DOHH2 (cell line): ENCODE measurements at regions not wholly inside any gene's neighbourhood (a gene's known extent, or its start where the extent isn't known, plus 50 kb on each side); places are given as distances from the start of the nearest gene placed in this dataset.
A peak's percentile ranks its signal among the peaks of the same experiment; 100 is the strongest.

Experiments used
- CTCF ChIP-seq: fragments of 200-600 bp; sonication (generic); IDR thresholded peaks from one replicate; pipeline ENCODE4 v1.5.1; 2014; ENCODE audit warnings: antibody characterized with exemption, mild to moderate bottlenecking, low read depth, low read length; ENCODE audit not compliant: poor library complexity, severe bottlenecking
- EZH2phosphoT487 ChIP-seq: fragments of 200-600 bp; sonication (generic); IDR thresholded peaks from 2 replicates; pipeline ENCODE4 v1.6.1; 2017; ENCODE audit warnings: borderline replicate concordance, mild to moderate bottlenecking, antibody characterized with exemption, low read length, moderate library complexity, mixed read lengths

GRCh38 chr18:43563780-43564179, 286.5 kb upstream of the SYT4 start:
- no peak for TF ChIP-seq EZH2phosphoT487
- TF ChIP-seq CTCF: peak; percentile 45
